ENCODE measurements at regions not wholly inside any gene's neighbourhood (a gene's known extent, or its start where the extent isn't known, plus 50 kb on each side); places are given as distances from the start of the nearest gene placed in this dataset.

- peaks cover 5% of the 10 kb centered on the region for H3K9me3 ChIP-seq (ENCODE audit: low read depth, low read length)
- no peaks in the 10 kb centered on the region for H3K27me3 ChIP-seq (ENCODE audit: insufficient read depth, low read length)
- H3K4me1 ChIP-seq (ENCODE audit: insufficient read depth, low read length), result no peaks in the 10 kb centered on the region
- H3K4me3 ChIP-seq (ENCODE audit: low read length), result no peak overlapping the region
Measured at GRCh38 chr6:9540126-9540525, 874.7 kb downstream of the TFAP2A start.

GRCh38 chr6:9539231-9539755, 875.6 kb downstream of the TFAP2A start:
- H3K9me3 ChIP-seq (ENCODE audit: low read depth, low read length), result peaks cover 5% of the 10 kb centered on the region
- H3K4me3 ChIP-seq (ENCODE audit: low read length), result no peak overlapping the region
- H3K4me1 ChIP-seq (ENCODE audit: insufficient read depth, low read length), result no peaks in the 10 kb centered on the region
- no peaks in the 10 kb centered on the region for H3K27me3 ChIP-seq (ENCODE audit: insufficient read depth, low read length)

GRCh38 chr6:9537381-9537780, 877.5 kb downstream of the TFAP2A start:
- H3K9me3 ChIP-seq (ENCODE audit: low read depth, low read length), result peaks cover 4% of the 10 kb centered on the region
- no peaks in the 10 kb centered on the region for H3K4me1 ChIP-seq (ENCODE audit: insufficient read depth, low read length)
- H3K27me3 ChIP-seq (ENCODE audit: insufficient read depth, low read length), result no peaks in the 10 kb centered on the region
- no peak overlapping the region for H3K4me3 ChIP-seq (ENCODE audit: low read length)

GRCh38 chr6:9535106-9535505, 879.8 kb downstream of the TFAP2A start:
- no peaks in the 10 kb centered on the region for H3K27me3 ChIP-seq (ENCODE audit: insufficient read depth, low read length)
- H3K4me3 ChIP-seq (ENCODE audit: low read length), result no peak overlapping the region
- no peaks in the 10 kb centered on the region for H3K9me3 ChIP-seq (ENCODE audit: low read depth, low read length)
- H3K4me1 ChIP-seq (ENCODE audit: insufficient read depth, low read length), result no peaks in the 10 kb centered on the region

GRCh38 chr6:9532621-9533557, 882.0 kb downstream of the TFAP2A start:
- no peaks in the 10 kb centered on the region for H3K9me3 ChIP-seq (ENCODE audit: low read depth, low read length)
- no peak overlapping the region for H3K4me3 ChIP-seq (ENCODE audit: low read length)
- no peaks in the 10 kb centered on the region for H3K27me3 ChIP-seq (ENCODE audit: insufficient read depth, low read length)
- H3K4me1 ChIP-seq (ENCODE audit: insufficient read depth, low read length), result no peaks in the 10 kb centered on the region

GRCh38 chr6:9527679-9528286, 887.1 kb downstream of the TFAP2A start:
- no peaks in the 10 kb centered on the region for H3K27me3 ChIP-seq (ENCODE audit: insufficient read depth, low read length)

GRCh38 chr6:9523462-9523861, 891.4 kb downstream of the TFAP2A start:
- H3K4me3 ChIP-seq (ENCODE audit: low read length), result no peak overlapping the region
- no peaks in the 10 kb centered on the region for H3K9me3 ChIP-seq (ENCODE audit: low read depth, low read length)
- no peaks in the 10 kb centered on the region for H3K27me3 ChIP-seq (ENCODE audit: insufficient read depth, low read length)
- no peaks in the 10 kb centered on the region for H3K4me1 ChIP-seq (ENCODE audit: insufficient read depth, low read length)

More at GRCh38 chr6:9527679-9528286, 887.1 kb downstream of the TFAP2A start:
- H3K9me3 ChIP-seq (ENCODE audit: low read depth, low read length), result no peaks in the 10 kb centered on the region
- H3K4me1 ChIP-seq (ENCODE audit: insufficient read depth, low read length), result no peaks in the 10 kb centered on the region
- no peak overlapping the region for H3K4me3 ChIP-seq (ENCODE audit: low read length)

GRCh38 chr6:9522101-9522500, 892.8 kb downstream of the TFAP2A start:
- H3K4me3 ChIP-seq (ENCODE audit: low read length), result no peak overlapping the region
- no peaks in the 10 kb centered on the region for H3K4me1 ChIP-seq (ENCODE audit: insufficient read depth, low read length)
- H3K9me3 ChIP-seq (ENCODE audit: low read depth, low read length), result no peaks in the 10 kb centered on the region
- no peaks in the 10 kb centered on the region for H3K27me3 ChIP-seq (ENCODE audit: insufficient read depth, low read length)

- H3K9me3 ChIP-seq (ENCODE audit: low read depth, low read length), result no peaks in the 10 kb centered on the region
- H3K27me3 ChIP-seq (ENCODE audit: insufficient read depth, low read length), result no peaks in the 10 kb centered on the region
- H3K4me1 ChIP-seq (ENCODE audit: insufficient read depth, low read length), result no peaks in the 10 kb centered on the region
Measured at GRCh38 chr6:9521152-9521530, 893.7 kb downstream of the TFAP2A start.

GRCh38 chr6:9520417-9521151, 894.3 kb downstream of the TFAP2A start:
- H3K27me3 ChIP-seq (ENCODE audit: insufficient read depth, low read length), result no peaks in the 10 kb centered on the region
- H3K9me3 ChIP-seq (ENCODE audit: low read depth, low read length), result no peaks in the 10 kb centered on the region
- no peak overlapping the region for H3K4me3 ChIP-seq (ENCODE audit: low read length)
- H3K4me1 ChIP-seq (ENCODE audit: insufficient read depth, low read length), result no peaks in the 10 kb centered on the region

More at GRCh38 chr6:9521152-9521530, 893.7 kb downstream of the TFAP2A start:
- no peak overlapping the region for H3K4me3 ChIP-seq (ENCODE audit: low read length)

- no peaks in the 10 kb centered on the region for H3K9me3 ChIP-seq (ENCODE audit: low read depth, low read length)
Measured at GRCh38 chr6:9518431-9518830, 896.4 kb downstream of the TFAP2A start.

GRCh38 chr6:9517806-9518205, 897.1 kb downstream of the TFAP2A start:
- H3K27me3 ChIP-seq (ENCODE audit: insufficient read depth, low read length), result no peaks in the 10 kb centered on the region
- no peaks in the 10 kb centered on the region for H3K9me3 ChIP-seq (ENCODE audit: low read depth, low read length)
- no peak overlapping the region for H3K4me3 ChIP-seq (ENCODE audit: low read length)
- no peaks in the 10 kb centered on the region for H3K4me1 ChIP-seq (ENCODE audit: insufficient read depth, low read length)

More at GRCh38 chr6:9518431-9518830, 896.4 kb downstream of the TFAP2A start:
- H3K4me1 ChIP-seq (ENCODE audit: insufficient read depth, low read length), result no peaks in the 10 kb centered on the region
- no peaks in the 10 kb centered on the region for H3K27me3 ChIP-seq (ENCODE audit: insufficient read depth, low read length)
- no peak overlapping the region for H3K4me3 ChIP-seq (ENCODE audit: low read length)

- H3K9me3 ChIP-seq (ENCODE audit: low read depth, low read length), result no peaks in the 10 kb centered on the region
- no peaks in the 10 kb centered on the region for H3K27me3 ChIP-seq (ENCODE audit: insufficient read depth, low read length)
- H3K4me1 ChIP-seq (ENCODE audit: insufficient read depth, low read length), result no peaks in the 10 kb centered on the region
Measured at GRCh38 chr6:9515633-9516606, 899.0 kb downstream of the TFAP2A start.

GRCh38 chr6:9514146-9514545, 900.7 kb downstream of the TFAP2A start:
- H3K27me3 ChIP-seq (ENCODE audit: insufficient read depth, low read length), result no peaks in the 10 kb centered on the region
- no peaks in the 10 kb centered on the region for H3K9me3 ChIP-seq (ENCODE audit: low read depth, low read length)
- no peaks in the 10 kb centered on the region for H3K4me1 ChIP-seq (ENCODE audit: insufficient read depth, low read length)
- no peak overlapping the region for H3K4me3 ChIP-seq (ENCODE audit: low read length)

More at GRCh38 chr6:9515633-9516606, 899.0 kb downstream of the TFAP2A start:
- H3K4me3 ChIP-seq (ENCODE audit: low read length), result no peak overlapping the region
